ENCODE measurements at regions not wholly inside any gene's neighbourhood (a gene's known extent, or its start where the extent isn't known, plus 50 kb on each side); places are given as distances from the start of the nearest gene placed in this dataset.

GRCh38 chr2:209316141-209316540 is 107.7 kb upstream of the MAP2 start:
- no peak for DNase-seq

DNA sequence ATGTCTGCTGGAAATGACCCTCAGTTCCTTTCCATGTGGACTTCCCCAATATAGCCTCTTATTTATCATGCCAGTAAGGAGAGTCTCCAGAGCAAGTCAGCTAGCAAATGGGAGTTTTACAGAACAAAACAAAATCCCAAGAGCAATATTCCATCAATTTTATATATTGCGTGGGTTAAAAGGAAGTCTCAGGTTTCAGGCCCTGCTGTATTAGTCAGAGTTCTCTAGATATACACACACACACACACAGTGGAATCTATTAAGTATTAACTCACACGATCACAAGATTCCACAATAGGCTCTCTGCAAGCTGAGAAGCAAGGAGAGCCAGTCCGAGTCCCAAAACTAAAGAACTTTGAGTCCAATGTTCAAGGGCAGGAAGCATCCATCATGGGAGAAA is 102.8 kb upstream of the MAP2 start:
- no peak for DNase-seq

DNA sequence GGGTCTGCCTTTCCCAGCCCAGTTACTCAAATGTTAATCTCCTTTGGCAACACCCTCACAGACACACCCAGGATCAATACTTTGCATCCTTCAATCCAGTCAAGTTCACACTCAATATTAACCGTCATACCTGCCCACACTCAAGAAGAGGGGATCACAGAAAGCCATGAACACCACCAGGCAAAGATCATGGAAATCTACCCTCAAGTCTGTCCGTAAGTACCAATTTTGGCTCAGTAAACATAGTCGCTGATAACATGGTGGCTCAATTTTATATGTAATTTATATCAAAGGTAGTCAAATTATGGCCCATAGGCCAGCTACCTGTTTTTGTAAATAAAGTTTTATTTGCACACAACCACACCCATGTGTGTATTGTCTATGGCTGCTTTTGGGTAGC is 102.3 kb upstream of the MAP2 start:
- DNase-seq: no peak

GRCh38 chr2:209322041-209322440 is 101.8 kb upstream of the MAP2 start:
- DNase-seq: no peak

DNA sequence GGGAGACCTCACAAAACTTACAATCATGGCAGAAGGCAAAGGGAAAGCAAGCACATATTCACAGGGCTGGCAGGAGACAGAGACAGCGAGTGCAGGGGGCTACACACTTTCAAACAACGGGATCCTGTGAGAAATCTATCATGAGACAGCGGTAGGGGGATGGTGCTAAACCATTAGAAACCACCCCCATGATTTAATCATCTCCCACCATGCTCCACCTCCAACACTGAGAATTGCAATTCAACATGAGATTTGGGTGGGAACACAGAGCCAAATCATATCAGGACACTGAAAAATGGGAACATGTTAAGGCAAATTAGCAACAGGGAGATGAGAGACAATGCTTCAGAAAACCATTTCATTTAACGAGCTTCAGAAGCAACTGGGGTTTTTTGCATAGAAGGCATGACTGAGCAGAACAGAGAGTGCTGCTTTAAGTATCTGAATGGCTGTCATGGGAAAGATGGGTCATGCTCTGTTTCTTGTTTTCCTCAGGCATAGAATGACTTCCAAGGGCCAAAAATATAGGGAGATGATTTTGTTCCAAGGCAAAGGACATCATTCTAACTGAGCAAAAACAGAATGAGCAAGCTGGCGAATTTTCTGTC is 100.8 kb upstream of the MAP2 start:
- DNase-seq: no peak

GRCh38 chr2:209323738-209324137 is 100.1 kb upstream of the MAP2 start:
- no peak for DNase-seq

- no peak for DNase-seq
These were observed 99.6 kb upstream of the MAP2 start for GRCh38 chr2:209324281-209324680.

- no peak for DNase-seq
These were observed 92.5 kb upstream of the MAP2 start for GRCh38 chr2:209331291-209331844.

DNA sequence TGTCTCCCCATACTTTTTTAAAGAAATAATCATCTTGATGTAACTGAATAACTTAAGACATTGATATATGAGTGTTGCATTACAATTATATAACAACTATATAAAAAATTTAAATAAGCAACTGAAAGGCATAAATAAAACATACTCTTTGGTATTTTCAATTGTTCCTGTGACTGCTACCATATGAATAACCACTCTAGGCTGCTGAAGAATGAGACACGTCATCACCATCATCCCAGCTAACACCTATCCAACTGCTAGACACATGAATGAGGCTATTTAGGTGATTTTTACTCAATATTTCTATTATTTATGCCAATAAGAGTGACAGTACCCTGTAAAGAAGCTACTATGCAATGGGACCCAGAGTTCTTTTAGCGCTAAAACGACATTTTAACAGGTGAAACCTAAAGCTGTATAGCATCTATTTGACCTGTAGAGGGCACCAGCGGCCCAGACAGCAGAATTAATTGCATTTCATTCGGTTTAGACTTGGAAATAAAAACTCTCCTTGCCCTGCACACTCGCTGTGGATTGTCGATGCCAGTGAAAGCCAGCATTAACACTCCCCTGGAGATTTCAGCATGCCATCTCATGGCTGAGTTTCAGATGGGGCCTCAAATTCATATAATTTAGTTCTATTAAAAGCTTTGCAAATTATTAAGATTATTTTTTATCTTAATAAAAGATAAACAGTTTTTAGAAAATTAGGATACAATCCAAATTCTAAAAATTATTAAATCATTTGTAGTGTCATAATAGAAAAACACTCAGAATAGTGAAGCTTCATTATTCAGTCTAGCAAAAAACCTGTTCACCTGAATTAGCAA is 89.4 kb upstream of the MAP2 start:
- DNase-seq: peak; percentile 62

DNA sequence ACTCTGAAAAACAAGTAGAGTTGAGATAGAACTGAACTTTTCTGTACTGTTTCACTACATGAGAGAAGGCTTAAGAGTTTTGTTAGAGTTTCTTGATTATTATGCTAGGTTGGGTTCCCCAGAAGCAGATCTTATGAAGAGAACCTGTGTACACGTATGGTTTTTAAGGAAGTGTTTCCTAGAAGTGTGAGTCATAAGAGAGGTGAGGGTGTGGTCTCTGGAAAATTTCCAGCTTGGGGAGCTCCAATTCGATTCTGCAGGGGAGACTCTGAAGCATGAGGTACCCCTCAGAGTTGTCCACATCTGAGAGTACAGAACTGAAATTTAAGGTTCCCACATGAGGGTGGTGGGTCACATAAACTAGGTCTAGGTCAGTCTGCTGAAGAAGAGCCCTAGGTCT is 83.3 kb upstream of the MAP2 start:
- no peak for DNase-seq

GRCh38 chr2:209344349-209344748 is 79.5 kb upstream of the MAP2 start:
- DNase-seq: no peak

DNA sequence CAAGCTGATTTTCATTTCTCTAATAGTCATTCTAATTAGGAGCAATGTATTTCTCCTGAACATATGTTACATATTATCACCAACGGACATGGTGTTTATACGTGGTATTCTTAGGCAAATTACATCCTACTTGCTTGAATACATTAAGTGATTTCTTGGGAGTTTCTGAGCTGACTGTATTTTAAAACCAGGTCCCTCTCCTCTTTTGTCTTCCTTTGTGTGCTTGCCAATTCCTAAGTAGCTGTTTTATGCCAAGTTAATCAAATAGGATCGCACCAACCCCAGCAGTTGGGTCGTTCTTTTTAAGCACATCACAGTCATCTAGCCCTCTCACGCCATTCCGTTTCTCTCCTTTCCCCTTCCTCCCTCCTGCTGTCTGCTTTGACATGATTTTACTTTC is 75.4 kb upstream of the MAP2 start:
- no peak for DNase-seq

- no peak for DNase-seq
These were observed 72.2 kb upstream of the MAP2 start for GRCh38 chr2:209351636-209352035.

DNA sequence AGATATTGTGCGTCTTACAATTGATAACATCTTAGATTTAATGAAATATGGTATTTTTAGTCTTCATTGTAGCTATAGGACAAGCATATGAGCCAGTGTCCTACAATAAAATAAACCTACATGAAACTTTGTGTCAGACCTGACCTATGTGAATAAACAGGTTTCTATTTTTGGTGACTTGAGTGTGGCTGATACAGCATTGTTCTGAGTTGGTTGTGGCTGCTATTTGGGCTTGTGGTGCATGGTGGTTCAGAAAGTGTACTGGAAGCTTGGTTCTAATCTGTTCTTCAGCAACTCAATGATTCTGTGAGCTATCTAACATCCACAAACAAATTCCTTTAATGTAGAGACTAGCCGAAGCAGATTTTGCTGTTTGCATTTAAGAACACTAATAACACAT is 64.9 kb upstream of the MAP2 start:
- DNase-seq: no peak

- no peak for DNase-seq
These were observed 56.6 kb upstream of the MAP2 start for GRCh38 chr2:209367075-209367747.

DNA sequence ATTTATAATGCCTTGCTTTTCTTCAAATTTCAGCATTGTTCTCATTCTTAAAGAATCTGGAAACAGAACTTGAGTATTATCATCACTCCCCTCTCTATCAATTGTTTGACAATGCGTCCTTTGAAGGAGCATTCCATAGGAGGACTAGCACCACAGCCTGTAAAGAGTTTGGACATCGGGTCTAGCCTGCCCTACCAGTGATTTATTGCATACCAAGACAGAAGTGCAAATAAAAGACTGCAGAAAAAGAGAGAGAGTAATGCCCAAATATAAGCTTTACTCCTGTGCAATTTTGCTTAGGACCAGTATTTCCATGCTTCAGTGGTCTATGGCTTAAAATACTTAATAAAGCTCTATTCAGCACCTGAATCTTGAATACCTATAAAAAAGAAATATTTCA is 55.4 kb upstream of the MAP2 start:
- no peak for DNase-seq

DNA sequence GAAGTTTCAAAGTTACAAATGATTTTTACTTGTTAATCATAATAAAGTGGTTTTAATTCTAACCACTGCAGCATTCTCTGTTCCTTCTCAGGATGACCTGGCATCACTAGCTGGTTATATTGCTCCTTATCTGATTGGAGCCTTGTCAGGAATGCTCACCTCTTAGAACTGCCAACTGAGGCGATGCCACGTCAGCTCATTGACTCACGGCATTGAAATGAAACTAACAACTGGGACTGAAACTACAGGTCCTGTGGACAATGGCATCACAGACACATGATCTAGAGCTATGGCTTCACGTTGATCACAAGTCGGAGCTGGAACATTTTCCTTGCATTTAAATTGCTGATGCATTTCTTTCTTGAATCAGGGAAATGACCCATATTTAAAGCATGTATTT is 54.9 kb upstream of the MAP2 start:
- no peak for DNase-seq

GRCh38 chr2:209369656-209370055 is 54.2 kb upstream of the MAP2 start:
- DNase-seq: no peak

- no peak for DNase-seq
These were observed 52.4 kb upstream of the MAP2 start for GRCh38 chr2:209371407-209371806.

Measured in right forelimb (tissue), 1 donor.